HG03103 (cell line): ENCODE measurements at regions not wholly inside any gene's neighbourhood (a gene's known extent, or its start where the extent isn't known, plus 50 kb on each side); places are given as distances from the start of the nearest gene placed in this dataset.
A peak's percentile ranks its signal among the peaks of the same experiment; 100 is the strongest.

Experiments used
- ATAC-seq: cut with Tn5 transposase; IDR thresholded peaks from one replicate; pipeline ENCODE4 v1.9.1; 2021; ENCODE audit warnings: low read depth; ENCODE audit not compliant: unreplicated experiment

DNA sequence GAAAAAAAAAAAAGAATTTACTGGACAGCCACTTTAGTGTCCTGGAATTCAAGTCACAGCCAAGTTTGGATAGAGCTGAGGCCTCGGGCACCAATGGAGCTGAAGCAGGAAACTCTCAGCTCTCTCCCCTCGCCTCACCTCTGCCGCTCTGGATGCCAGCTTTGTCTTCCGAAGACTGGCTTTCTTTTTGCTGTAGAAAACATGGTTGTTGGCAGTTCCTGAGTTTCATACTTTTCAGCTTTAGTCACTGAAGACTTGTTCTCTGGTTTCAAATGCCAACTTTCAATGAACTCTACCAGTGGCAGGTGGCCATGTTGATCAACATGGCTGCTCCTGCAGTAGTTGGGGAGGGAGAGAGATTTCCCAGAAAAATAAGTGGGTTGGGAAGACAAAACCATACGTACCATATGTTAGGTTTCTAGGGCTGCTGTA, 142.2 kb downstream of the SNX18 start:
- no peak for ATAC-seq

GRCh38 chr5:54658010-54658409, 140.5 kb downstream of the SNX18 start:
- no peak for ATAC-seq

- ATAC-seq: no peak
Measured at GRCh38 chr5:54656261-54656728, 138.7 kb downstream of the SNX18 start.

DNA sequence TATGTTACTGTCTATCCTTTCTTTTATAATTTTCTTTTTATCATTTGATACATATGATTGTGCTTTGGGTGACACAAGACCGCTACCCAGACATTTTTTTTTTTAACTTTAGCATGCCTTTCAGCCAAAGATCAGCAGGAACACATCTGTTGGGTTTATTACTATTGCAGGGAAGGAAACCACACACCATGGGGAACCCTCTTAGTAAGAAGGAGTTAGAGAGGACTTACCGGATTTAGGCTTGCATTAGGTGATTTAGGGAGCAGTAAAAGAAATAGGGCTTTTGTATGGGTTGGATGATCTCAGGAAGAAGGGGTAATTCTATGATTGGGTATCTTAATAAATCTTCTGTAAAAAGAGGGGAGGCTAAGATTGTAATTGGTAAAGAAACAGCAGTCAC, 138.2 kb downstream of the SNX18 start:
- ATAC-seq: no peak

GRCh38 chr5:54655266-54655665, 137.7 kb downstream of the SNX18 start:
- ATAC-seq: no peak

GRCh38 chr5:54653956-54654614, 136.5 kb downstream of the SNX18 start:
- no peak for ATAC-seq

DNA sequence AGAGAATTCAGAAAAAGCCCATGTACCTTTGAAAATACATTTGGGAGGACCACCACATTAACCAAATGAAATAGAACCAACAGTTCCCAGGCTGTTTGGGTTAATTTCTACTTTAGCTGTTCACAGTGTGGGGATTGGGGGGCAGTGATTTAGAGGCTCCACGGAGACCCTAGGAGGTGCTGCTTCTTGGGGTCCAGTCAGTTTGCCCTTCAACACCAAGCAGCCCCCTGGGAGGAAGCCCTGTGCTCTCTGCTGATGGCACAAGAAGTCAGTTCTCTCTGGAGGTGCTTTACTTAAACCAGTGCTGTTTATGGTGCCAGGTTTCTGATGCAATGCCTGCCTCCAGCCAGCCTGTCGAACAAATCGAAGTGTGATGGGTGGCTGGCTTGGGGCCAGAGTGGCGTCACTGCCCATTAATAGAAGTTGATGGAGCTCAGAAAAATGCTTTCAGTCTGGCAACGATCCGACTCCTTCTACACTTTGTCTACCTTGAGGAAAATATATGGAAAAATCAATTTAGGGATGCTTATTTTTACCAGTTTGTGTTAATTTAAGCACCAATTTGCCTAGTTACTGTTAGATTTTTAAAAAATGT, 134.0 kb downstream of the SNX18 start:
- ATAC-seq: no peak

DNA sequence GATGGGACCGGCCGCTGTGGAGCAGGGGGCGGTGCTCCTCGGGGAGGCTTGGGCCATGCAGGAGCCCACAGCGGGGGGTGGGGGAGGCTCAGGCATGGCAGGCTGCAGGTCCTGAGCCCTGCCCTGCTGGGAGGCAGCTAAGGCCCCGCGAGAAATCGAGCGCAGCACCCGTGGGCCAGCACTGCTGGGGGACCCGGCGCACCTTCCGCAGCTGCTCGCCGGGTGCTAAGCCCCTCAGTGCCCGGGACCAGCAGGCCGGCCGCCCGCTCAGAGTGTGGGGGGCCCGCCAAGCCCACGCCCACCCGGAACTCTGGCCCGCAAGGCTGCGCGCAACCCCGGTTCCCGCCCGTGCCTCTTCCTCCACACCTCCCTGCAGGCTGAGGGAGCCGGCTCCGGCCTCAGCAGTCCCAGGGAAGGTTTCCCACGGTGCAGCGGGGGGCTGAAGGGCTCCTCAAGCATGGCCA, 131.5 kb downstream of the SNX18 start:
- no peak for ATAC-seq

GRCh38 chr5:54646356-54647101, 129.0 kb downstream of the SNX18 start:
- ATAC-seq: peak; percentile 89

- no peak for ATAC-seq
Measured at GRCh38 chr5:54645882-54646355, 128.4 kb downstream of the SNX18 start.

GRCh38 chr5:54644226-54644625, 126.7 kb downstream of the SNX18 start:
- no peak for ATAC-seq

DNA sequence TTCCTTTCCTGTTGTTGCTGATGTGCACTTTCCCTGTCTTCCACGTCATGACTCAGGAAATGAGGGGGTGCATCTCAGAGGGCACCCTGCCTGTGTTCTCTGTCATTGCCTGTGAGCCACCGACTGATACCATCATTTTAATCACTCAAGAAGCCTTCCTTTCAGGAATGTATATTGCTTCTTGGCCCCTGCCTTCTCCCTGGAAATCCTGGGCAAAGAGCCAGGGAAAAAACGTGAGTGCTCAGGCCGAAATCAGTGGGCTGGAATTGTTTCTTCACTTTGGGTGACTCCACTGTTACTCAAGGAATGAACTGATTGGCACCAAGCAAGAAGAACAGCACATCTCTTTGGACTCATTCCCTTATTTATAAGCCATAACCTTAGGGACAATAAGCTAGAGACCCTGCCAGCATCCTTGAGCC, 126.1 kb downstream of the SNX18 start:
- no peak for ATAC-seq

DNA sequence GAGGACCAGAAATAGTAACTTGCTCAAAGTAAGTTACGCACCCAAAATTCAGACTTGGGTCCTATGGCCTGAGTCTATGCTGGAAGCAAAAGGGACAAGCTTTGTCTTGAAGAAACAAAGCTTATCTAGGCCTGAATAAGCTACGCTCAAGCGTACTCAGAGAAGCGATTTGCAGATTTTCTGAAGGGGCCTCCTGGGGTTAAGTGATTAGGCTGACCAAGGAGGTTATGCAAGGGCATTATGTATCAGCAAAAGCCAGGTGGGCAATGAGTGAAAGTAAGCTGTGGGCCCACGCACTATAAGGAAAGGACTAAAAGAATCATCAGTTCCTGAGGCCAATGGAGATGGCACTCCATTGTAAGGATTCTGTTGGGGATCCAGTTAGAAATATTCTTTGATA, 122.1 kb downstream of the SNX18 start:
- no peak for ATAC-seq

GRCh38 chr5:54638106-54638505, 120.5 kb downstream of the SNX18 start:
- ATAC-seq: no peak

DNA sequence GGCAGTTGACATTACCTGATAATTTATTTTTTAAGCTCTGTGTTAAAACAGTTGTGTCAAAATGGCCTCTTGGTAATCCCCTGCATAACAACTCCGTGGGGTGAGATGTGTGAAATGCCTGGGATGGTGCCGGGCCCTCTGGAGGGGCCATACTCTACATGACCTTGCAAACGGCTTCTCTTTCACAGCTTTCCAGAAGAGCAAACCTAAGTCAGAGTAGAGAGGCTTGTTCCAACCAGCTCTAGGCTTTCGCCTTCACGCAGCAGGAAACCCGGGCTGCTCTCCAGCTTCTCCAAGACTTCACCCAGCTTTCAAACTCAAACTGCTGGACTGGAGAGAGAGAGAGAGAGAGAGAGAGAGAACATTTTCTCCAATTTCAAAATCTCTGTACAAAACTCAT, 120.1 kb downstream of the SNX18 start:
- ATAC-seq: no peak

DNA sequence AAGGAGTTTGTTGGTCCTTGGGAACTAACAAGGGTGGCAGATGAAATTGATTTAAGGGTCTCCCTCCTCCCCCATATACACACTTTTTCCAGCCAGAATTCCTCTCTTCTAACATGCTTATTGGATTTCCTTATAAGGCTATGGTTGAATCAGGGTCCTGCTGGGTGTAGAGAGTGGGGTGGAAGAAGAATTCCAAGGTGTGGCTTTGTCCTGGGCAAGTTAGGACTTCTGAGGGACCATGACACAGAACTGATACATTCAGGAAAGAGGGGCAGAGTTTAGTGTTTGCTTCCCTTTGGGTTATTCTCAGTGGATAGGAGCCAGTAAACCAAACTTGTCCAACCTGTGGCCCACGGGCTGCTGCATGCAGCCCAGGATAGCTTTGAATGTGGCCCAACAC, 116.5 kb downstream of the SNX18 start:
- no peak for ATAC-seq

GRCh38 chr5:54632131-54632701, 114.7 kb downstream of the SNX18 start:
- ATAC-seq: no peak

DNA sequence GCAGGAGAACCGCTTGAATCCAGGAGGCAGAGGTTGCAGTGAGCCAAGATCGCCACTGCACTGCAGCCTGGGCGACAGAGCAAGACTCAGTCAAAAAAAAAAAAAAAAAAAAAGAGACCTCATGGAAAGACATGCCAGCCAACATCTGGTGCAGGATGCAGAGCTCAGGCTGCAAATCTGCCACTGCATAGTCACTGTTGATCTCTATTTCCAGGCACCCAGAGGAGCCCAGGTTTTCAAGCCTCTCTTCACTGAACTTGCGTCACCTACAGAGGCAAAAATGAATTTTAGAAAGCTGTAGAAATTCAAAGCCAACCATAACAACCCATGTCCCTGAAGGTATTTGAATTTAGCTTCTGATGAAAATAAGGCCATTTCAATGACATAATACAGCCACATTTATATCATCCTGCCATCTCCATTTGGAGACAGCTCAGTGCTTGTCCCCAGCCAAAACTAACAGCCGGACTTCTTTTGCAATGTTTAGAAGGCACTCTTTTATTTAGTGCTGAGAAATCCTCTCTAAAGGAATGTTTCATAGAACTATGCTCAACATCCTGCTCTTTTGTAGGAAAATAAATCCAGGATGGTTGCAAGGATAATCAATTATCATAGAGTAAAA, 113.3 kb downstream of the SNX18 start:
- ATAC-seq: no peak

GRCh38 chr5:54629115-54629514, 111.6 kb downstream of the SNX18 start:
- no peak for ATAC-seq

DNA sequence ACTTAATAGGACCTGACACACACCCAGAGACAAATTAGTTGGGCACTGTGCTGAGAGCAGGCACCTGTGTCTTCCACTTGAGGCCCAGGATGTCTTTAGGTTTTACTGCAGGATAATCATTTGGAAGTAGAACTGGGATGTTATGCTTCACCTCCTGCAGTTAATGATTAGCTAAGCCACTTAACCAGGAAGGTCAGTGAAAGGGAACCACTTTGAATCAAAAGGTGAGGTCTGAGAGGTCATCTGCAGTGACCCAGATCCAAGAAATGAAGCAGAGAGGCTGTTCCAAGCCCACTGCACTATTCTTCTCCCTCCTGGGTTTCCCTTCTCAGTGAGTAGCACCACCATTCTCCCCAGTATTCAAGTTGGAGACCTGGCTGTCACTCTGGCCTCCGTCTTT, 110.5 kb downstream of the SNX18 start:
- no peak for ATAC-seq

DNA sequence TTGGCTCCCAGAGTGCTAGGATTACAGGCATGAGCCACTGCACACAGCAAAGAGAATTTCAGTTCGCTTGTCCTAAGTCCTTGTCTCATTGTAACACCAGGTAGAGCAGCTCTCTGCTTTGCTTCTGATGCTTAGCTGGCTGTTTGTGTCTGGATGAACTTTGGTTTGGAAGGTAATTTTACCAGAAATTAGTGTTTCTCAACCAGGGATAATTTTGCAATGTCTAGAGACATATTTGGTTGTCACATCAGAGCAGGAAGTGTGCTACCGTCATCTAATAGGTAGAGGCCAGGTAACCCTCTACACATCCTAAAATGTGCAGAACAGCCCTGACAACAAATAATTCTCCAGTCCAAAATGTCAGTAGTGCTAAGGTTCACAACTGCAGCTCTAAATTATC, 108.8 kb downstream of the SNX18 start:
- no peak for ATAC-seq
